ENCODE measurements at regions not wholly inside any gene's neighbourhood (a gene's known extent, or its start where the extent isn't known, plus 50 kb on each side); places are given as distances from the start of the nearest gene placed in this dataset.

- H3K27ac Mint-ChIP-seq: no peak overlapping the region
- H3K9me3 Mint-ChIP-seq: peaks cover 0 to 4% (median 0%) of the 10 kb centered on the region in 3 donors
Observed at GRCh38 chr9:107539427-107540163, 50.0 kb upstream of the KLF4 start.

More at GRCh38 chr9:107539427-107540163, 50.0 kb upstream of the KLF4 start:
- H3K4me3 ChIP-seq (ENCODE audit: control insufficient read depth in 1 of 2, extremely low read depth in 1 of 2, low read length in 1 of 2): no peak overlapping the region
- ATAC-seq (replicated peaks in 1 of 4) (no peak), DNase-seq (no peak)
- CTCF ChIA-PET: no interaction called here
- WGBS (ENCODE audit: insufficient coverage): 78% methylated on average over 7 of the region's 10 CpGs
- peaks cover 0 to 1% of the 10 kb centered on the region in 2 experiments for H3K27me3 ChIP-seq (replicated peaks in 1 of 2; ENCODE audit: control insufficient read depth in 2 of 2, extremely low read depth in 1 of 2, insufficient read depth in 2 of 2, low read length in 1 of 2)
- no peaks in the 10 kb centered on the region for H3K4me1 Mint-ChIP-seq
- no peaks in the 10 kb centered on the region for H3K4me1 ChIP-seq (ENCODE audit: control insufficient read depth in 1 of 2, extremely low read depth in 1 of 2, insufficient read depth in 2 of 2, low read length in 2 of 2)
- no peaks in the 10 kb centered on the region for H3K27me3 Mint-ChIP-seq
- H3K27ac ChIP-seq (ENCODE audit: low read length): no peak overlapping the region
- H3K36me3 ChIP-seq (ENCODE audit: control insufficient read depth in 2 of 2, extremely low read depth in 1 of 2, insufficient read depth in 1 of 2, low read length in 1 of 2): no peaks in the 10 kb centered on the region
- POLR2A ChIA-PET: no interaction called here
- H3K36me3 Mint-ChIP-seq: no peaks in the 10 kb centered on the region
- H3K4me3 Mint-ChIP-seq: no peak overlapping the region
- no peaks in the 10 kb centered on the region for H3K9me3 ChIP-seq
